ENCODE measurements at regions not wholly inside any gene's neighbourhood (a gene's known extent, or its start where the extent isn't known, plus 50 kb on each side); places are given as distances from the start of the nearest gene placed in this dataset.

DNA sequence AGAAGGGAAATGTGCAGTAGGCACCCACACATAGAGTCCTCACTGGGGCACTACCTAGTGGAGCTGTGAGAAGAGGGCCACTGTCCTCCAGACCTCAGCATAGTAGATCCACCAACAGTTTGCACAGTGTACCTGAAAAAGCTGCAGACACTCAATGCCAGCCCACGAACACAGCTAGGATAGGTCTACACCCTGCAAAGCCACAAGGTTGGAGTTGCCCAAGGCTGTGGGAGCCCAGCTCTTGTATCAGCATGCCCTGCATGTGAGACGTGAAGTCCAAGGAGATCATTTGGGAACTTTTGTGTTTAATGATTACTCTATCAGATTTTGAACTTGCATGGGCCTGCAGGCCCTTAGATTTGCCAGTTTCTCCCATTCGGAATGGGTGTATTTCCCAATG is 299.4 kb upstream of the OLFM3 start:
- Histone ChIP-seq H3K27me3 (ENCODE audit: insufficient read depth, low read depth) (no peaks in the 10 kb centered on the region), H4K20me1 (ENCODE audit: insufficient read depth) (no peaks in the 10 kb centered on the region), H3K4me2 (no peak overlapping the region), H3K79me2 (ENCODE audit: insufficient read depth, low read depth) (no peaks in the 10 kb centered on the region), H3K27ac (no peak overlapping the region), H3K36me3 (ENCODE audit: insufficient read depth) (no peaks in the 10 kb centered on the region), H2AFZ (ENCODE audit: low read depth) (no peak overlapping the region), H3K4me3 (IDR thresholded peaks at IDR 0.05; ENCODE audit: insufficient read depth, low read depth, low read length) (no peak overlapping the region), H3K4me1 (ENCODE audit: low read depth, poor library complexity, severe bottlenecking) (no peaks in the 10 kb centered on the region), H3K9ac (no peak overlapping the region)
- TF ChIP-seq, protein P1, sequence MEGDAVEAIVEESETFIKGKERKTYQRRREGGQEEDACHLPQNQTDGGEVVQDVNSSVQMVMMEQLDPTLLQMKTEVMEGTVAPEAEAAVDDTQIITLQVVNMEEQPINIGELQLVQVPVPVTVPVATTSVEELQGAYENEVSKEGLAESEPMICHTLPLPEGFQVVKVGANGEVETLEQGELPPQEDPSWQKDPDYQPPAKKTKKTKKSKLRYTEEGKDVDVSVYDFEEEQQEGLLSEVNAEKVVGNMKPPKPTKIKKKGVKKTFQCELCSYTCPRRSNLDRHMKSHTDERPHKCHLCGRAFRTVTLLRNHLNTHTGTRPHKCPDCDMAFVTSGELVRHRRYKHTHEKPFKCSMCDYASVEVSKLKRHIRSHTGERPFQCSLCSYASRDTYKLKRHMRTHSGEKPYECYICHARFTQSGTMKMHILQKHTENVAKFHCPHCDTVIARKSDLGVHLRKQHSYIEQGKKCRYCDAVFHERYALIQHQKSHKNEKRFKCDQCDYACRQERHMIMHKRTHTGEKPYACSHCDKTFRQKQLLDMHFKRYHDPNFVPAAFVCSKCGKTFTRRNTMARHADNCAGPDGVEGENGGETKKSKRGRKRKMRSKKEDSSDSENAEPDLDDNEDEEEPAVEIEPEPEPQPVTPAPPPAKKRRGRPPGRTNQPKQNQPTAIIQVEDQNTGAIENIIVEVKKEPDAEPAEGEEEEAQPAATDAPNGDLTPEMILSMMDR (conservative IDR thresholded peaks at IDR 0.05; ENCODE audit: low read depth, low read length), result no peak

DNA sequence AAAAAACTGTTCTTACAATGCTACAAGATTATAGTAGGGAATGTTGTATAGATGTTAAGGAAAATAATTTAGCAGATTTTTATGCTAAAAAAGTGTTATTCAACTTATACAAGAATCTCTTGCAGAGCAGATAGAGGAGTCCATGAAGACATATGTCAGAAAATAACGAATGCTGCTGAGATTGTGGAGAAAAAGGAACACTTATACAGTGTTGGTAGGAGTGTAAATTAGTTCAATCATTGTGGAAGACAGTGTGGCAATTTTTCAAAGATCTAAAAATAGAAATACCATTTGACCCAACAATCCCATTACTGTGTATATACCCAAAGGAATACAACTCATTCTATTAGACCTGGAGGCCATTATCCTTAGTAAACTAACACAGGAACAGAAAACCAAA is 286.2 kb upstream of the OLFM3 start:
- no peak overlapping the region for H2AFZ ChIP-seq (ENCODE audit: low read depth)
- no peaks in the 10 kb centered on the region for H3K4me1 ChIP-seq (ENCODE audit: low read depth, poor library complexity, severe bottlenecking)
- H3K4me3 ChIP-seq (IDR thresholded peaks at IDR 0.05; ENCODE audit: insufficient read depth, low read depth, low read length), result no peak overlapping the region
- TF ChIP-seq, protein P1 (conservative IDR thresholded peaks at IDR 0.05; ENCODE audit: low read depth, low read length), result no peak
- no peaks in the 10 kb centered on the region for H3K27me3 ChIP-seq (ENCODE audit: insufficient read depth, low read depth)
- no peak overlapping the region for H3K9ac ChIP-seq
- H3K36me3 ChIP-seq (ENCODE audit: insufficient read depth), result no peaks in the 10 kb centered on the region
- no peak overlapping the region for H3K4me2 ChIP-seq
- H3K79me2 ChIP-seq (ENCODE audit: insufficient read depth, low read depth), result no peaks in the 10 kb centered on the region
- no peak overlapping the region for H3K27ac ChIP-seq
- H4K20me1 ChIP-seq (ENCODE audit: insufficient read depth), result no peaks in the 10 kb centered on the region

DNA sequence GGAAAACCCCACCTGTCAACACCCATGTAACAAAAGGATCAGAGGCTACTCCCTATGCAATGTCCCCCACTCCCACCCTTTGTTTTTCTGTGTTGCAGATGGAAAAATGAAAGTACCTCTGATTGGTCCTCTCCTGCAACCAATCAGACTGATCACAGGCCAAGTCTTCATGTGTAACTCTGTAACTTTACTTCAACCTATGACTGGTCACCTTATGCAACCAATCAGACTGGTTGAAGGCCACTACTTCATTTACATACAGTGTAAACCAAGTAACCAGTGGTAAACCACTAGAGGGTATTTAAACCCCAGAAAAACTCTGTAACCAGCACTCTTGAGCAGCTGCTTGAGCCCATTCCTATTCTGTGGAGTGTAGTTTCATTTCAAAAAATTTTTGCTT is 266.3 kb upstream of the OLFM3 start:
- Histone ChIP-seq H3K4me1 (ENCODE audit: low read depth, poor library complexity, severe bottlenecking) (no peaks in the 10 kb centered on the region), H3K79me2 (ENCODE audit: insufficient read depth, low read depth) (no peaks in the 10 kb centered on the region), H4K20me1 (ENCODE audit: insufficient read depth) (no peaks in the 10 kb centered on the region), H3K36me3 (ENCODE audit: insufficient read depth) (no peaks in the 10 kb centered on the region), H3K4me2 (no peak overlapping the region), H3K27ac (no peak overlapping the region), H3K4me3 (IDR thresholded peaks at IDR 0.05; ENCODE audit: insufficient read depth, low read depth, low read length) (no peak overlapping the region), H3K27me3 (ENCODE audit: insufficient read depth, low read depth) (no peaks in the 10 kb centered on the region), H3K9ac (no peak overlapping the region), H2AFZ (ENCODE audit: low read depth) (no peak overlapping the region)
- TF ChIP-seq, protein P1 (conservative IDR thresholded peaks at IDR 0.05; ENCODE audit: low read depth, low read length), result no peak

DNA sequence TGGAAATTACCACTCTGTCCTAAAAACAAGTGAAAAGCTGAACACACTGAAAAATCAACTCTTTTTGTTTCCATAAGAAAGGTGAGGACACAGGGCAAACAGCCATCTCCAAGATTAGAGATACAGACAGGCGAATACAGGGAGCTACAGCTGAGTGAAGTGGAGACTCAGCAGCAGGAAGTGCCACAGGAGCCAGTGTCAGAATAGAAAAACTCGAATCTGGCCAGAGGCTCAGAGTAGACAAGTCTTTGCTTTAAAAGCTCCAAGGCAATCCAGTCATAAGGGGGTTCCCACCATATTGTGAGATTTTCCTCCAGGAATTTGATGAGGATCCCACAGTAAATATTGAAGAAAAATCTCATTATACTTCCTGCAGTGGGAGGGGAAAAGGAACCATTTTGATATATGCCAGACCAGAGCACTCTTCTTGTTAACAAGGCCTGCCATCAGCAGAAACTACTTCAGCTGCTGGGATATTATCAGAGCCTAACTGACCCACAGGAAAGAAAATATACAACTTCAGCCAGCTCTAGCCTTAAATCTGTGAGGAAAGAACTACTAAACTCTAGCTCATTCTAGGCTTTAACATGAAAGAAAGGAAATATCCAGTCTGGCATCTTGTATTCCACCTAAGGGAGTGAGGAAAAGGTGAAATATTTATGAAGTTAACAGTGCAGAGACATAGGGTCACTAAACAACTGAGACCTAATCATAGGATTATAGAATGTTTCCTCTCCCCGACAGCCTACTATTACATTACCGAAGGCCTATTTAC is 256.2 kb upstream of the OLFM3 start:
- Histone ChIP-seq H3K9ac (no peak overlapping the region), H2AFZ (ENCODE audit: low read depth) (no peak overlapping the region), H3K4me2 (no peak overlapping the region), H4K20me1 (ENCODE audit: insufficient read depth) (no peaks in the 10 kb centered on the region), H3K36me3 (ENCODE audit: insufficient read depth) (no peaks in the 10 kb centered on the region), H3K4me3 (IDR thresholded peaks at IDR 0.05; ENCODE audit: insufficient read depth, low read depth, low read length) (no peak overlapping the region), H3K4me1 (ENCODE audit: low read depth, poor library complexity, severe bottlenecking) (no peaks in the 10 kb centered on the region), H3K79me2 (ENCODE audit: insufficient read depth, low read depth) (no peaks in the 10 kb centered on the region), H3K27me3 (ENCODE audit: insufficient read depth, low read depth) (no peaks in the 10 kb centered on the region), H3K27ac (no peak overlapping the region)
- TF ChIP-seq, protein P1 (conservative IDR thresholded peaks at IDR 0.05; ENCODE audit: low read depth, low read length), result no peak

Data from KMS-11 (cell line).